GM21529 (cell line): ENCODE measurements at regions not wholly inside any gene's neighbourhood (a gene's known extent, or its start where the extent isn't known, plus 50 kb on each side); places are given as distances from the start of the nearest gene placed in this dataset.
"Not testable (repeated sequence)": the region's sequence is repeated elsewhere in the genome, so short reads cannot be mapped to it uniquely, and the experiment has no call there.

Source experiments
- ATAC-seq: cut with Tn5 transposase; IDR thresholded peaks from one replicate; pipeline ENCODE4 v1.9.1; 2021; ENCODE audit not compliant: unreplicated experiment

- no peak for ATAC-seq
Measured at GRCh38 chr5:93359296-93359959, 221.6 kb downstream of the NR2F1-AS1 start.

- ATAC-seq, result no peak
Measured at GRCh38 chr5:93358176-93358575, 222.8 kb downstream of the NR2F1-AS1 start.

- no peak for ATAC-seq
Measured at GRCh38 chr5:93357686-93358085, 223.3 kb downstream of the NR2F1-AS1 start.

- ATAC-seq, result no peak
Measured at GRCh38 chr5:93355691-93356090, 225.3 kb downstream of the NR2F1-AS1 start.

GRCh38 chr5:93352186-93352585 lies 228.8 kb downstream of the NR2F1-AS1 start:
- no peak for ATAC-seq

- ATAC-seq, result no peak
Measured at GRCh38 chr5:93349613-93350012, 231.4 kb downstream of the NR2F1-AS1 start.

GRCh38 chr5:93348231-93348630 lies 232.8 kb downstream of the NR2F1-AS1 start:
- ATAC-seq, result no peak

- ATAC-seq, result not testable (repeated sequence)
Measured at GRCh38 chr5:93346850-93347249, 234.2 kb downstream of the NR2F1-AS1 start.

GRCh38 chr5:93346301-93346700 lies 234.7 kb downstream of the NR2F1-AS1 start:
- no peak for ATAC-seq

- ATAC-seq, result no peak
Measured at GRCh38 chr5:93343570-93343969, 237.4 kb downstream of the NR2F1-AS1 start.

GRCh38 chr5:93342563-93343061 lies 238.4 kb downstream of the NR2F1-AS1 start:
- peak; percentile 74 for ATAC-seq

GRCh38 chr5:93340881-93341280 lies 240.1 kb downstream of the NR2F1-AS1 start:
- no peak for ATAC-seq

- ATAC-seq, result no peak
Measured at GRCh38 chr5:93337138-93337537, 243.9 kb downstream of the NR2F1-AS1 start.

GRCh38 chr5:93336330-93337110 lies 244.5 kb downstream of the NR2F1-AS1 start:
- ATAC-seq, result no peak

- no peak for ATAC-seq
Measured at GRCh38 chr5:93331863-93332262, 249.2 kb downstream of the NR2F1-AS1 start.

- no peak for ATAC-seq
Measured at GRCh38 chr5:93331241-93331640, 249.8 kb downstream of the NR2F1-AS1 start.

GRCh38 chr5:93330506-93330905 lies 250.5 kb downstream of the NR2F1-AS1 start:
- ATAC-seq, result no peak

GRCh38 chr5:93329756-93330155 lies 251.3 kb downstream of the NR2F1-AS1 start:
- no peak for ATAC-seq

- no peak for ATAC-seq
Measured at GRCh38 chr5:93328833-93329232, 252.2 kb downstream of the NR2F1-AS1 start.

- ATAC-seq, result no peak
Measured at GRCh38 chr5:93327605-93328004, 253.4 kb downstream of the NR2F1-AS1 start.

GRCh38 chr5:93325946-93326345 lies 255.1 kb downstream of the NR2F1-AS1 start:
- ATAC-seq, result no peak
